ENCODE measurements at regions not wholly inside any gene's neighbourhood (a gene's known extent, or its start where the extent isn't known, plus 50 kb on each side); places are given as distances from the start of the nearest gene placed in this dataset.

DNA sequence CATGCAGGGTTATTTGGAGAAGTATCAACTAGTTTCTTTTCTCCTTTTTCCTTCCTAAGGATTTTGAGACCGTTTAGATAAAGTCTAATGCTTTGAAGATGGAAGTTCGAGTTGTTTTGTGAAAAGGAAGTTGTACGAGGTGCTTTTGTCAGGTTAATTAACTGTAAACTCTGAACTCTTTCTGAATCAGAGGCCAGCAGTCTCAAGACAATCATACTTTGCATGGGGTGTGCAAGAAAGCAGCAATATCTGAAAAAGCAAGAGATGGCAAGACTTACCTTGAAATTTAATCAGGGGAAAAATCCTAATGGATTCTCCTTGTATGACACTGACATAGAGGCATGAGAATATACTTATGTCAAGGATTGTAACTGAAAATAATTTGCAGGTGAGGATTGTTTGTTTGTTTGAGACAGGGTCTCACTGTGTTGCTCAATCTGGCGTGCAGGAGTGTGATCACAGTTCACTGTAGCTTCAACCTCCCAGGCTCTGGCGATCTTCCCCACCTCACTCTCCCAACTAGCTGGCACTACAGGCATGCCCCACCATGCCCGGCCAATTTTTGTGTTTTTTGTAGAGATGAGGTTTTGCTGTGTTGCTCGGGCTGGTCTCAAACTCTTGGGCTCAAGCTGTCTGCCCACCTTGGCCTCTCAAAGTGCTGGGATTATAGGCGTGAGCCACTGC, 170.2 kb upstream of the HMGA2 start:
- TF ChIP-seq, protein P1, sequence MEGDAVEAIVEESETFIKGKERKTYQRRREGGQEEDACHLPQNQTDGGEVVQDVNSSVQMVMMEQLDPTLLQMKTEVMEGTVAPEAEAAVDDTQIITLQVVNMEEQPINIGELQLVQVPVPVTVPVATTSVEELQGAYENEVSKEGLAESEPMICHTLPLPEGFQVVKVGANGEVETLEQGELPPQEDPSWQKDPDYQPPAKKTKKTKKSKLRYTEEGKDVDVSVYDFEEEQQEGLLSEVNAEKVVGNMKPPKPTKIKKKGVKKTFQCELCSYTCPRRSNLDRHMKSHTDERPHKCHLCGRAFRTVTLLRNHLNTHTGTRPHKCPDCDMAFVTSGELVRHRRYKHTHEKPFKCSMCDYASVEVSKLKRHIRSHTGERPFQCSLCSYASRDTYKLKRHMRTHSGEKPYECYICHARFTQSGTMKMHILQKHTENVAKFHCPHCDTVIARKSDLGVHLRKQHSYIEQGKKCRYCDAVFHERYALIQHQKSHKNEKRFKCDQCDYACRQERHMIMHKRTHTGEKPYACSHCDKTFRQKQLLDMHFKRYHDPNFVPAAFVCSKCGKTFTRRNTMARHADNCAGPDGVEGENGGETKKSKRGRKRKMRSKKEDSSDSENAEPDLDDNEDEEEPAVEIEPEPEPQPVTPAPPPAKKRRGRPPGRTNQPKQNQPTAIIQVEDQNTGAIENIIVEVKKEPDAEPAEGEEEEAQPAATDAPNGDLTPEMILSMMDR (IDR thresholded peaks at IDR 0.05; ENCODE audit: low read length, missing control alignments) = no peak
- no peak for DNase-seq (ENCODE audit: low read depth)
- H3K4me3 ChIP-seq (replicated peaks; ENCODE audit: low read depth, low read length) = no peak overlapping the region

DNA sequence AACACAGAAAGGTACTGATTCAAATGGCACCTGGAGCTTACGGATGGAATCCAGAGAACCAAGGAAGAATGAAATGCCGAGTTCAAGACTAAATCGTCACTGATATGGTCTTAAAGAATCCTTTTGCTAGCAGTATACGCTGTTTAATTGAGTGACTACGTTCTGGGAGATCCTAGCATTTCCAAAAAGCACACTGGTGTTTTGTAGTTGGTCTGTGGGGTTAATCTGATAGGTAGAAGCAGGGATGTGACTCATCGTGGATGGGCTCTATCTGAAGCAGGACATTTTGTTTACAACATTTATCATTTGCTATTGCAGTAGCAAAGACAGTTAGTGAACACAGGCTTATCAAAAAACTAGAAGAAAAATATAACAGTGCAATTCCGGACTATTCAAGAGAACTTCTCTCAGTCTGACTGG, 169.2 kb upstream of the HMGA2 start:
- no peak overlapping the region for H3K4me3 ChIP-seq (replicated peaks; ENCODE audit: low read depth, low read length)
- TF ChIP-seq, protein P1 (IDR thresholded peaks at IDR 0.05; ENCODE audit: low read length, missing control alignments) = no peak
- DNase-seq (ENCODE audit: low read depth) = peak; percentile 72

DNA sequence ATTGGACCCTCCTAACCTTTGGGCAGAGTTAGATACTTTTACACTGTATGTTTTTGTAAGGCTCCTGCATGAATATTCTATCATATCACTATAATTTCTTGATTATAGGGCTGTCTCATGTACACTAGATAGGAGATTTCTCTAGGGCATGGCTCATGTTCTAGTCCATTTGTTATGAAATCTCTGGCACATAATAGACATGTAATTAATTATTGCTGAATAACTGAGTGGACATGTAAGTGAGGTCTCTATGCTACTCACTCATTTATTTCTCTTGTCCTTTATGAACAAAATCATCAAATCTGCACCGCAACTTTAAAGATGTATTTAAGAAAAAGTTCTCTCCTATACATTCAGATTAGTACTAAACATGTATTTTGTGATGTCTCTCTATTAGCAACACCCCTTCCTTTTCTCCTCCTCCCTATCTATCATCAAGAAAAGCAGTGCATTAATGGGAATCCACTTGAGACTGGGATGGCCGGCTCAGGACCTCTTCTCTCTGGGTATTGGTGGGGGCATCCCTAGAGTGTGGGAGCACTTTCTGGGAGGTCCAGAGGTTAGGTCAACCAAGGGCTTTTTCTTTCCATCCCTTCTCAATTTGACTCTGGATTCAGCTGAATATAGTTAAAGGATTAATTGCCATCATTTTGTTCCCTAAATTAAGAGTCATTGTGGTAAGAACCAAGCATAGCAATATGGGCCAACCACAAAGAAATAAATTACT, 168.0 kb upstream of the HMGA2 start:
- no peak overlapping the region for H3K4me3 ChIP-seq (replicated peaks; ENCODE audit: low read depth, low read length)
- TF ChIP-seq, protein P1 (IDR thresholded peaks at IDR 0.05; ENCODE audit: low read length, missing control alignments) = no peak
- no peak for DNase-seq (ENCODE audit: low read depth)

DNA sequence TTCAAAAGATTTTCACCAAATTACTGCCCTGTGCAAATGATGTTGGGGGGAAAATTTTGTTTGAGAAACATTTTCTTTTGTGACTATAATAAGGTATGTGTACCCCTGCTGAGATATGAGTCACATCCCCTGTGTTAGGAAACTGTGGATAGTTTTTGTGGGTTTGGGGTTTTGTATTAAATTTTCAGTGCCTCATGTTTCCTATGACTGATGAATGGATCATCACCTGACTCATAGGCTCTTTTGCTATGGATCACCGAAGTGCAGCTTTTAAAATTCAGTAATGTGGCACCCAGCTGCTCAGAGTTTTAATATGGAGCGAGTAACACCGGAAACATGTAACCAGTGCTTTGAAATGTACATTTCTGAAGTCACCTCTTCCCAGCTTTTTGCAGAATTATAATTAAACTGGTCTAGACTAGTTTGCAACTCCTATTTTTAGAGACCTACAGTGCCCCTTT, 167.4 kb upstream of the HMGA2 start:
- DNase-seq (ENCODE audit: low read depth) = peak; percentile 90
- no peak overlapping the region for H3K4me3 ChIP-seq (replicated peaks; ENCODE audit: low read depth, low read length)
- TF ChIP-seq, protein P1 (IDR thresholded peaks at IDR 0.05; ENCODE audit: low read length, missing control alignments) = no peak

DNA sequence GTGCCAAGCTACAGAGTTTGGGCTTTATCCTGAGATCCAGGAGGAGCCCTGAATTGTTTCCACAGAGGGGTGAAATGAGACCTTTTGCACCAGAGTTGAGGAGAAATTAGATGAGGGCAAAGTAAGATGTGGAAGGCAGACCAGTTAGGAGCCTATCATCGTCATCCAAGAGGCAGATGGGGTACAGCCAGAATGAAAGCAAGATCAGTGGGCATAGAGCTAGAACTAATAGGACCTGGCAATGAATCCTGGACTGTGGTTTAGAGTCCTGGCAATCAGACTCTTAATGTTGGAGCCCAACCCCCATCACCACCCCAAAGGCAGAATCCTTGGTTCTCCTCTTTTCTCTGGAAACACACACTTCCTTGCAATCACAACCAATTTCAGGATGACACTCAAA, 166.6 kb upstream of the HMGA2 start:
- no peak overlapping the region for H3K4me3 ChIP-seq (replicated peaks; ENCODE audit: low read depth, low read length)
- TF ChIP-seq, protein P1 (IDR thresholded peaks at IDR 0.05; ENCODE audit: low read length, missing control alignments) = no peak
- no peak for DNase-seq (ENCODE audit: low read depth)

DNA sequence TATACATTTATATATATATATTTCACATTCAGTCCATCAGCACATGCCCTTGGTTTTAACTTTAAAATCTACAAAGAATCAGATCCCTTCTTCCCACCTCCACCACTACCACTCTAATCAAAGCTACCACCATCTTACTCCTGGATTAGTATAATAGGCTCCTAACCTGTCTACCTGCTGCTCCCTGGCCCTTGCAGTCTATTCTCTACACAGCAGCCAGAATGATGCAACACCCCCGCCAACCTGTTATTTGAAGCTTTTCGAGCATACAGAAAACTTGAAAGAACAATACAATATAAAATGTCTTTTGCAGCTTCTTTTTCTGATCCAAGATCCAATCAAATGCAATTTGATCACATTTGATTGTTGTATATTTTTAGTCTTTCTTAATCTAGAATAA, 165.9 kb upstream of the HMGA2 start:
- TF ChIP-seq, protein P1 (IDR thresholded peaks at IDR 0.05; ENCODE audit: low read length, missing control alignments) = no peak
- H3K4me3 ChIP-seq (replicated peaks; ENCODE audit: low read depth, low read length) = no peak overlapping the region
- no peak for DNase-seq (ENCODE audit: low read depth)

Measured in fibroblast of pulmonary artery (primary cell).